Esophagus muscularis mucosa (tissue), 4 donors: ENCODE measurements at regions not wholly inside any gene's neighbourhood (a gene's known extent, or its start where the extent isn't known, plus 50 kb on each side); places are given as distances from the start of the nearest gene placed in this dataset.

Experiments used
- DNase-seq: peaks from one replicate; pipeline ENCODE4 v3.0.0-alpha.2; 2017; ENCODE audit errors: extremely low spot score
- H3K27ac ChIP-seq, 4 donors: fragments of 200-600 bp; sonication (generic); replicated peaks in 1 of 4; 1 replicate in 3 of 4; 2 replicates in 1 of 4; pipeline ENCODE4 v1.5.1; 2016 to 2019; ENCODE audit warnings: mild to moderate bottlenecking in 1 of 4
- H3K27me3 ChIP-seq, 4 donors: fragments of 200-600 bp; sonication (generic); one replicate each; pipeline versions ENCODE4 v1.5.1 to v1.6.0; 2016 to 2019
- H3K36me3 ChIP-seq, 4 donors: fragments of 200-600 bp; sonication (generic); one replicate each; pipeline ENCODE4 v1.5.1; 2016 to 2019
- H3K4me1 ChIP-seq, 4 donors: fragments of 200-600 bp; sonication (generic); one replicate each; pipeline ENCODE4 v1.5.1; 2016 to 2019
- H3K4me3 ChIP-seq, 4 donors: fragments of 200-600 bp; sonication (generic); 1 replicate in 2 of 4; 2 replicates in 2 of 4; pipeline ENCODE4 v1.5.1; 2016 to 2019; ENCODE audit warnings: mild to moderate bottlenecking in 4 of 4, moderate library complexity in 1 of 4
- H3K9me3 ChIP-seq, 4 donors: fragments of 200-600 bp; sonication (generic); 1 replicate in 3 of 4; 2 replicates in 1 of 4; pipeline ENCODE4 v1.5.1; 2016 to 2019
- CTCF ChIP-seq, 3 experiments: fragments of 200-600 bp in 2 of 3; fragments of 450-650 bp in 1 of 3; sonication (generic) in 2 of 3; IDR thresholded peaks; one replicate each; pipeline ENCODE4 v1.5.1; 2017 to 2019; ENCODE audit warnings: antibody characterized with exemption in 3 of 3, mild to moderate bottlenecking in 2 of 3, moderate library complexity in 1 of 3
- EP300 ChIP-seq: sonication (generic); formaldehyde crosslinking; IDR thresholded peaks from one replicate; pipeline ENCODE4 v1.6.1; 2017; ENCODE audit warnings: antibody characterized with exemption
- POLR2A ChIP-seq: fragments of 450-650 bp; IDR thresholded peaks from one replicate; pipeline ENCODE4 v1.6.1; 2017; ENCODE audit warnings: antibody characterized with exemption, moderate library complexity, mild to moderate bottlenecking, low read depth
- POLR2AphosphoS5 ChIP-seq, 2 donors: sonication (generic); formaldehyde crosslinking; IDR thresholded peaks; one replicate each; pipeline ENCODE4 v1.6.1; 2017; ENCODE audit warnings: antibody characterized with exemption in 2 of 2
- WGBS: methylation state at CpG from one replicate; pipeline ENCODE4 v1.1.5; 2018; 5-methylcytosine and 5-hydroxymethylcytosine counted together
- intact Hi-C: fragments of 100-400 bp; cut with DNase I; formaldehyde crosslinking; loops from one replicate; pipeline ENCODE4 v1.15.1; 2023

- Histone ChIP-seq H3K4me1 (no peaks in the 10 kb centered on the region), H3K27me3 (no peaks in the 10 kb centered on the region), H3K36me3 (no peaks in the 10 kb centered on the region), H3K9me3 (no peaks in the 10 kb centered on the region), H3K27ac (no peak overlapping the region), H3K4me3 (no peak overlapping the region)
- 62% methylated on average over 3 of the region's 3 CpGs for WGBS
- DNase-seq: no peak
- intact Hi-C loops: loop anchor here (5.0 kb wide), 1 partner anchor 449 kb away; no protein-coding TSS in a partner anchor
- TF ChIP-seq CTCF (IDR thresholded peaks at IDR 0.05) (peak in 1 of 3 experiments; percentile 16), POLR2AphosphoS5 (IDR thresholded peaks at IDR 0.05) (no peak)
These were observed 413.2 kb downstream of the FGF13 start for GRCh38 chrX:138298268-138298667.

- intact Hi-C loops: no loop called here
- H3K36me3 ChIP-seq: no peaks in the 10 kb centered on the region
- H3K4me3 ChIP-seq: no peak overlapping the region
- no peaks in the 10 kb centered on the region for H3K9me3 ChIP-seq
- no peaks in the 10 kb centered on the region for H3K27me3 ChIP-seq
- no peak overlapping the region for H3K27ac ChIP-seq
- no peaks in the 10 kb centered on the region for H3K4me1 ChIP-seq
- no peak for DNase-seq
- TF ChIP-seq CTCF (IDR thresholded peaks at IDR 0.05) (no peak), EP300 (no peak), POLR2A (no peak), POLR2AphosphoS5 (IDR thresholded peaks at IDR 0.05) (no peak)
These were observed 365.7 kb downstream of the FGF13 start for GRCh38 chrX:138345801-138346200.

GRCh38 chrX:138349351-138349750 lies 362.2 kb downstream of the FGF13 start:
- Histone ChIP-seq H3K27me3 (no peaks in the 10 kb centered on the region), H3K36me3 (no peaks in the 10 kb centered on the region), H3K27ac (no peak overlapping the region), H3K9me3 (no peaks in the 10 kb centered on the region), H3K4me3 (no peak overlapping the region), H3K4me1 (no peaks in the 10 kb centered on the region)
- TF ChIP-seq CTCF (IDR thresholded peaks at IDR 0.05) (no peak), POLR2AphosphoS5 (IDR thresholded peaks at IDR 0.05) (no peak), POLR2A (no peak), EP300 (no peak)
- WGBS: 57% methylated on average over 3 of the region's 3 CpGs
- intact Hi-C loops: no loop called here
- no peak for DNase-seq

GRCh38 chrX:138378876-138379275 lies 332.6 kb downstream of the FGF13 start:
- H3K27ac ChIP-seq: no peak overlapping the region
- intact Hi-C loops: no loop called here
- no peak overlapping the region for H3K4me3 ChIP-seq
- H3K36me3 ChIP-seq: no peaks in the 10 kb centered on the region
- H3K9me3 ChIP-seq: peaks cover 0 to 14% (median 0%) of the 10 kb centered on the region in 4 donors
- TF ChIP-seq POLR2AphosphoS5 (IDR thresholded peaks at IDR 0.05): no peak
- TF ChIP-seq EP300: no peak
- TF ChIP-seq POLR2A: no peak
- no peak for TF ChIP-seq CTCF (IDR thresholded peaks at IDR 0.05)
- DNase-seq: no peak
- 85% methylated on average over 2 of the region's 2 CpGs for WGBS
- no peaks in the 10 kb centered on the region for H3K4me1 ChIP-seq
- H3K27me3 ChIP-seq: no peaks in the 10 kb centered on the region

- 63% methylated on average over 3 of the region's 3 CpGs for WGBS
- no peak for DNase-seq
- intact Hi-C loops: no loop called here
- no peaks in the 10 kb centered on the region for H3K9me3 ChIP-seq
- H3K36me3 ChIP-seq: no peaks in the 10 kb centered on the region
- no peak for TF ChIP-seq CTCF (IDR thresholded peaks at IDR 0.05)
- no peak for TF ChIP-seq EP300
- TF ChIP-seq POLR2A: no peak
- no peak for TF ChIP-seq POLR2AphosphoS5 (IDR thresholded peaks at IDR 0.05)
- H3K4me3 ChIP-seq: no peak overlapping the region
- no peaks in the 10 kb centered on the region for H3K4me1 ChIP-seq
- H3K27me3 ChIP-seq: no peaks in the 10 kb centered on the region
- no peak overlapping the region for H3K27ac ChIP-seq
These were observed 303.4 kb downstream of the FGF13 start for GRCh38 chrX:138408101-138408500.
